ENCODE measurements at regions not wholly inside any gene's neighbourhood (a gene's known extent, or its start where the extent isn't known, plus 50 kb on each side); places are given as distances from the start of the nearest gene placed in this dataset.

- no peaks in the 10 kb centered on the region for H3K27me3 Mint-ChIP-seq (ENCODE audit: low read depth)
- H3K9me3 Mint-ChIP-seq, result peaks cover 11% of the 10 kb centered on the region
- H3K4me3 Mint-ChIP-seq, result no peak overlapping the region
- ChIA-PET POLR2A (no interaction called here), CTCF (no interaction called here)
- no peak for TF ChIP-seq SMAD4 (CRISPR knock-in tag; IDR thresholded peaks at IDR 0.05)
- no peak for TF ChIP-seq NFE2L1 (CRISPR knock-in tag; IDR thresholded peaks at IDR 0.05)
- no peak for TF ChIP-seq ATF3 (CRISPR knock-in tag; conservative IDR thresholded peaks at IDR 0.05)
- TF ChIP-seq ZNF396 (CRISPR knock-in tag; IDR thresholded peaks at IDR 0.05; ENCODE audit: borderline replicate concordance), result no peak
- no peak for TF ChIP-seq NFATC4 (CRISPR knock-in tag; IDR thresholded peaks at IDR 0.05)
- H3K27ac Mint-ChIP-seq, result no peak overlapping the region
- DNase-seq (ENCODE audit: low spot score) (no peak), ATAC-seq (no peak)
- H3K4me1 Mint-ChIP-seq, result 0 out of 2 replicates have a peak, but pooled peaks cover 2% of the 10 kb centered on the region
- H3K36me3 Mint-ChIP-seq, result peaks cover 6% of the 10 kb centered on the region
These were observed 181.5 kb downstream of the CWF19L2 start for GRCh38 chr11:107276077-107276476.

- ATAC-seq (no peak), DNase-seq (ENCODE audit: low spot score) (no peak)
- H3K27me3 Mint-ChIP-seq (ENCODE audit: low read depth), result no peaks in the 10 kb centered on the region
- TF ChIP-seq HMGXB4 (CRISPR knock-in tag; IDR thresholded peaks at IDR 0.05), result no peak
- TF ChIP-seq PREB (CRISPR knock-in tag; IDR thresholded peaks at IDR 0.05; ENCODE audit: borderline replicate concordance), result no peak
- TF ChIP-seq ESRRA (CRISPR knock-in tag; IDR thresholded peaks at IDR 0.05; ENCODE audit: borderline replicate concordance), result no peak
- TF ChIP-seq ZNF121 (CRISPR knock-in tag; IDR thresholded peaks at IDR 0.05), result no peak
- TF ChIP-seq ZNF317 (CRISPR knock-in tag; IDR thresholded peaks at IDR 0.05; ENCODE audit: borderline replicate concordance, low read depth), result no peak
- no peak for TF ChIP-seq SP1 (CRISPR knock-in tag; conservative IDR thresholded peaks at IDR 0.05)
- TF ChIP-seq OVOL2 (CRISPR knock-in tag; IDR thresholded peaks at IDR 0.05; ENCODE audit: borderline replicate concordance), result no peak
- TF ChIP-seq GRHL2 (CRISPR knock-in tag; IDR thresholded peaks at IDR 0.05; ENCODE audit: insufficient replicate concordance, severe bottlenecking), result no peak
- TF ChIP-seq ZNF232 (CRISPR knock-in tag; IDR thresholded peaks at IDR 0.05), result no peak
- no peak for TF ChIP-seq JUN (CRISPR knock-in tag; IDR thresholded peaks at IDR 0.05)
- no peak for TF ChIP-seq ZNF425 (CRISPR knock-in tag; conservative IDR thresholded peaks at IDR 0.05)
- no peak for TF ChIP-seq MXD4 (CRISPR knock-in tag; IDR thresholded peaks at IDR 0.05; ENCODE audit: borderline replicate concordance)
- no peak for TF ChIP-seq ARID4B (CRISPR knock-in tag; IDR thresholded peaks at IDR 0.05; ENCODE audit: borderline replicate concordance)
- TF ChIP-seq ELF4 (CRISPR knock-in tag; IDR thresholded peaks at IDR 0.05; ENCODE audit: low read depth), result no peak
- TF ChIP-seq GABPB1 (CRISPR knock-in tag; IDR thresholded peaks at IDR 0.05), result no peak
- peaks cover 11% of the 10 kb centered on the region for H3K9me3 Mint-ChIP-seq
- H3K4me3 Mint-ChIP-seq, result no peak overlapping the region
- peaks cover 6% of the 10 kb centered on the region for H3K36me3 Mint-ChIP-seq
- H3K4me1 Mint-ChIP-seq, result 0 out of 2 replicates have a peak, but pooled peaks cover 2% of the 10 kb centered on the region
- ChIA-PET CTCF (no interaction called here), POLR2A (no interaction called here)
- H3K27ac Mint-ChIP-seq, result no peak overlapping the region
These were observed 182.0 kb downstream of the CWF19L2 start for GRCh38 chr11:107275632-107276031.

Data from WTC11 (cell line).